Spleen (tissue), 7 donors: ENCODE measurements at regions not wholly inside any gene's neighbourhood (a gene's known extent, or its start where the extent isn't known, plus 50 kb on each side); places are given as distances from the start of the nearest gene placed in this dataset.

Source experiments
- CTCF ChIP-seq, 11 experiments: fragments of 200-600 bp in 7 of 11; fragments of 450-650 bp in 4 of 11; sonication (generic) in 4 of 11; IDR thresholded peaks in 8 of 11; conservative IDR thresholded peaks in 3 of 11; 1 replicate in 7 of 11; 2 replicates in 4 of 11; pipeline versions ENCODE4 v1.4.0 to v1.8.0; 2016 to 2021; ENCODE audit warnings: antibody characterized with exemption in 11 of 11, inconsistent platforms in 4 of 11, mild to moderate bottlenecking in 1 of 11
- POLR2A ChIP-seq, 3 donors: fragments of 450-650 bp; IDR thresholded peaks; one replicate each; pipeline ENCODE4 v1.5.1; 2017; ENCODE audit warnings: antibody characterized with exemption in 3 of 3, mild to moderate bottlenecking in 1 of 3
- donor health status: DM: no; HTN: no; CAD: no; lungs with moderate emphysema.
- donor health status: DM: no; HTN: no; CAD: no.
- donor health status: DM: no; HTN: no; CAD: no.

- TF ChIP-seq POLR2A (IDR thresholded peaks at IDR 0.05) (no peak), CTCF (IDR thresholded peaks at IDR 0.05 in 8 of 11, conservative IDR thresholded peaks at IDR 0.05 in 3 of 11) (no peak)
Observed at GRCh38 chr6:88370127-88370710, 204.1 kb upstream of the CNR1 start.
